GM12874 (cell line): ENCODE measurements at regions not wholly inside any gene's neighbourhood (a gene's known extent, or its start where the extent isn't known, plus 50 kb on each side); places are given as distances from the start of the nearest gene placed in this dataset.

Experiments used
- TF ChIP-seq, protein P1 (sequence below): IDR thresholded peaks from 2 replicates; pipeline ENCODE4 v1.5.1; 2011; ENCODE audit warnings: low read depth, mild to moderate bottlenecking, control low read depth, low read length, moderate library complexity; ENCODE audit not compliant: insufficient read depth

- TF ChIP-seq, protein P1, sequence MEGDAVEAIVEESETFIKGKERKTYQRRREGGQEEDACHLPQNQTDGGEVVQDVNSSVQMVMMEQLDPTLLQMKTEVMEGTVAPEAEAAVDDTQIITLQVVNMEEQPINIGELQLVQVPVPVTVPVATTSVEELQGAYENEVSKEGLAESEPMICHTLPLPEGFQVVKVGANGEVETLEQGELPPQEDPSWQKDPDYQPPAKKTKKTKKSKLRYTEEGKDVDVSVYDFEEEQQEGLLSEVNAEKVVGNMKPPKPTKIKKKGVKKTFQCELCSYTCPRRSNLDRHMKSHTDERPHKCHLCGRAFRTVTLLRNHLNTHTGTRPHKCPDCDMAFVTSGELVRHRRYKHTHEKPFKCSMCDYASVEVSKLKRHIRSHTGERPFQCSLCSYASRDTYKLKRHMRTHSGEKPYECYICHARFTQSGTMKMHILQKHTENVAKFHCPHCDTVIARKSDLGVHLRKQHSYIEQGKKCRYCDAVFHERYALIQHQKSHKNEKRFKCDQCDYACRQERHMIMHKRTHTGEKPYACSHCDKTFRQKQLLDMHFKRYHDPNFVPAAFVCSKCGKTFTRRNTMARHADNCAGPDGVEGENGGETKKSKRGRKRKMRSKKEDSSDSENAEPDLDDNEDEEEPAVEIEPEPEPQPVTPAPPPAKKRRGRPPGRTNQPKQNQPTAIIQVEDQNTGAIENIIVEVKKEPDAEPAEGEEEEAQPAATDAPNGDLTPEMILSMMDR: no peak
These were observed 64.2 kb downstream of the RBM43 start for GRCh38 chr2:151197184-151198108.

DNA sequence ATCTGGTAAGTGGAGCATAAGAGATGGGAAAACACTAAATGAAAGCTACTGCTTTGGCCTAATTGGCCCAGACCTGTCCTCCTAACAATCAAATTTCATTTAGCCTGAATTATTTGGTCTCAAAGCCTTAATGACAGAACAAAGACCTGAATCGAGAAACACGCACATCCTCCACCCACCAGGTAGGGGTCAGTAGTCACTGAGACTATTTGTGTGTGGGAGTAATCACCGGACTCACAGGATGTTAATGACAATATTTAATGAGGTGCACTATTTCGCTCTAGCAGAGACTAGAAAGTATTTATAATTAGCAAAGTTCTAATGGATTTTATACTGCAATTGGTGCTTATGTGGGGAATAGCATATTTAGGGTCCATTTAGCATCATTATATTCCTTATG is 68.1 kb downstream of the RBM43 start:
- TF ChIP-seq, protein P1: no peak

- TF ChIP-seq, protein P1: no peak
These were observed 69.0 kb downstream of the RBM43 start for GRCh38 chr2:151192681-151193080.

GRCh38 chr2:151191001-151191400 is 70.7 kb downstream of the RBM43 start:
- TF ChIP-seq, protein P1: no peak

- TF ChIP-seq, protein P1: no peak
These were observed 72.5 kb downstream of the RBM43 start for GRCh38 chr2:151189125-151189524.

DNA sequence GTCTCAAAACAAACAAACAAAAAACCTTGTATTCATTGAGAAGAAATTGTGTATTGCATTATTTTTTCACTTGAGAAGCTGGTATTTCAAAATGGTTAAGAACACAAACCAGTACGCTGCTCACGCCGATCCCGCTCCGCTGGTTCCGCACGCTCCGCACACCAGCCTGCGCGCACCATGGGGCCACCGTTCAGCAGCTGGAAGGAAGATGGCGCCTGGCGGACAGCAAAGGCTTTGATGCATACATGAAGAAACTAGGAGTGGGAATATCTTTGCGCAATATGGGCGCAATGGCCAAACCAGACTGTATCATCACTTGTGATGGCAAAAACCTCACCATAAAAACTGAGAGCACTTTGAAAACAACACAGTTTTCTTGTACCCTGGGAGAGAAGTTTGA is 75.7 kb downstream of the RBM43 start:
- TF ChIP-seq, protein P1: no peak

GRCh38 chr2:151182899-151183809 is 78.5 kb downstream of the RBM43 start:
- TF ChIP-seq, protein P1: no peak
